Activated T-helper 1 cell treated with anti-CD3 and anti-CD28 coated beads, Interleukin-12 subunit alpha, Interleukin-12 subunit beta, Interleukin-2, Interleukin-4 antibody, amounts not matched to agents 30 ng/mL and 10 ng/mL and 1 ng/mL, durations not matched to agents 14 hours and 24 hours and 36 hours (primary cell): ENCODE measurements at regions not wholly inside any gene's neighbourhood (a gene's known extent, or its start where the extent isn't known, plus 50 kb on each side); places are given as distances from the start of the nearest gene placed in this dataset.

Source experiments
- DNase-seq: peaks from one replicate; pipeline ENCODE4 v3.0.0; 2021; ENCODE audit warnings: low spot score
- H3K27ac Mint-ChIP-seq: one replicate; pipeline ENCODE4 v1.8.0; 2021; ENCODE audit warnings: mild to moderate bottlenecking, mixed read lengths
- H3K27me3 Mint-ChIP-seq: one replicate; pipeline ENCODE4 v1.8.0; 2022; ENCODE audit warnings: mild to moderate bottlenecking, moderate library complexity, mixed read lengths; ENCODE audit not compliant: insufficient read depth
- H3K36me3 Mint-ChIP-seq: one replicate; pipeline ENCODE4 v1.8.0; 2021; ENCODE audit warnings: low read depth, mixed read lengths
- H3K4me1 Mint-ChIP-seq: one replicate; pipeline ENCODE4 v1.8.0; 2021; ENCODE audit warnings: low read depth, mixed read lengths
- H3K4me3 Mint-ChIP-seq: one replicate; pipeline ENCODE4 v1.8.0; 2021; ENCODE audit warnings: mild to moderate bottlenecking, moderate library complexity, mixed read lengths
- H3K9me3 Mint-ChIP-seq: one replicate; pipeline ENCODE4 v1.8.0; 2021; ENCODE audit warnings: mixed read lengths
- intact Hi-C: fragments of 100-400 bp; cut with micrococcal nuclease; formaldehyde crosslinking; loops from one replicate; pipeline ENCODE4 v1.15.1; 2024

DNA sequence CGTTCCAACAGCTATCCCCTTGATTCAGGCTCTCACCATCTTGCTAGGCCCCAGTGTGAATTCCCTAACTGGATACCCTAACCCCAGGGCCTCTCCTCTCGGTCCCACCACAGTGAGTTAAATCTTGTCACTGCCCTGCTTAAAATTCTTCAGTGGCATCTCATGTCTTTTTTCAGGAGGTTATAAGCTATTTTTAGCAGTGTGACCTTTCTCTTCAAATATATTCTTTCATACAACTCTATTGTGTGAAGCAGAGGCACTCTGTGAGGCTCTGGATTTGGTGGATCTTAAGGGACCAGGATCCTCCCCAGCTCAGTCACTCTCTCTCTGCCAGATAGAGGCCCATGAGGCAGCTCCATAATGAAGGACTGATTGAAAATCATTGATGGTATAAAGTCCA lies 760.4 kb downstream of the NTRK3 start:
- intact Hi-C loops, result no loop called here
- no peak for DNase-seq
- H3K27ac Mint-ChIP-seq, result no peak overlapping the region
- no peaks in the 10 kb centered on the region for H3K27me3 Mint-ChIP-seq
- H3K4me1 Mint-ChIP-seq, result no peaks in the 10 kb centered on the region
- no peak overlapping the region for H3K4me3 Mint-ChIP-seq
- H3K9me3 Mint-ChIP-seq, result peaks cover 4% of the 10 kb centered on the region
- H3K36me3 Mint-ChIP-seq, result no peaks in the 10 kb centered on the region

DNA sequence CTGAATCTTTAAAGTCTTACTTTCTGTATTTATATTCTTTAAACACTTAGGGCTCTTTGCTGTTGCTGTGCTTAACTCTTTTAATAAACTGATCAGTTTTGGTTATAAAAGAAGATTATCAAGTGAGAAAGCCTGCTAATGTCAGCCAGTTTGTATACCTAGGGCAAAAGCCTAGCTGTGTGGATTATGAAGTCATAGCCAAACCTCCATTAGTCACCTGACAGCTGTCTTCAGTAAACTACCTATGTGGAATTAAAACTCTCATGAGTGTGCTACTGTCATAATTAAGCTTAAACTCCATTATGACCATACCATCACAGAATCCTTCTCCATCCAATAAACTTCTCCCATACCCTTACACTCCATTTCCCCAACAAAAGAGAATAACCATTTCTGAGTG lies 762.7 kb downstream of the NTRK3 start:
- intact Hi-C loops, result no loop called here
- H3K9me3 Mint-ChIP-seq, result peaks cover 4% of the 10 kb centered on the region
- no peaks in the 10 kb centered on the region for H3K27me3 Mint-ChIP-seq
- H3K36me3 Mint-ChIP-seq, result no peaks in the 10 kb centered on the region
- H3K27ac Mint-ChIP-seq, result no peak overlapping the region
- no peaks in the 10 kb centered on the region for H3K4me1 Mint-ChIP-seq
- no peak for DNase-seq
- H3K4me3 Mint-ChIP-seq, result no peak overlapping the region

DNA sequence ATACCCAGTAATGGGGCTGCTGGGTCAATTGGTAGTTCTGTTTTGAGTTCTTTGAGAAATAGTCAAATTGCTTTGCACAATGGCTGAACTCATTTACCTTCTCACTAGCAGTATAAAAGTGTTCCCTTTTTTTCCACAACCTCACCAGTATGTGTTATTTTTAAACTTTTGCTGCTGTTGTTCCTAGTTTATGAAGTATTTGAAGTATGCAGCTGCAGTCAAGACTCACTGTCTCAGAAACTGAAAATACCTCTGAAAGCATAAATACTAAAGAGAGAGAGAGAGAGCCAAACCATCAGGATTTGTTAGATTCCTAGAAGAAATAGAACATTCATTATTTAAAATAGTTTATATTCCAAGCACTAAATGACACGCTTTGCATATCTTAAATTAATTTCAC lies 764.2 kb downstream of the NTRK3 start:
- Mint-ChIP-seq H3K36me3 (no peaks in the 10 kb centered on the region), H3K27ac (no peak overlapping the region), H3K9me3 (peaks cover 4% of the 10 kb centered on the region), H3K4me1 (no peaks in the 10 kb centered on the region), H3K4me3 (no peak overlapping the region), H3K27me3 (no peaks in the 10 kb centered on the region)
- intact Hi-C loops, result no loop called here
- no peak for DNase-seq

DNA sequence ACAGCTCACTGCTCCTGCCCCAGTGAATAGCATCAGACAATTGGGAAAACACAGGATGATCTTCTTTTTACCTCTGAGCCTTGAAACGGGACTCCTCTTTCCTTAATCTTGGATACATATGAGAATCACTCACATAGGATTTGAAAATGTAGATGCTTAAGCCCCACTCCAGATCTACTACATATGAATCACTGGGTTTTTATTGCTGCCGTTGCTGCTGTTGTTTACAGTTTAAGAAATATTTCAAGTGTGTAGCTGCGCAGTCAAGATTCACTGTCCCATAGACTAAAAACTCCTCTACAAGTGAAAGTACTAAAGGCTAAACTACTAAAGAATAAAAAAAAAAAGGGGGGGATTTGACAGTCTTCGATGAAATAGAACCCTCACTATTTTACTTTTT lies 765.9 kb downstream of the NTRK3 start:
- intact Hi-C loops, result no loop called here
- no peaks in the 10 kb centered on the region for H3K36me3 Mint-ChIP-seq
- no peaks in the 10 kb centered on the region for H3K4me1 Mint-ChIP-seq
- no peak for DNase-seq
- H3K4me3 Mint-ChIP-seq, result no peak overlapping the region
- no peak overlapping the region for H3K27ac Mint-ChIP-seq
- H3K27me3 Mint-ChIP-seq, result no peaks in the 10 kb centered on the region
- H3K9me3 Mint-ChIP-seq, result peaks cover 4% of the 10 kb centered on the region

DNA sequence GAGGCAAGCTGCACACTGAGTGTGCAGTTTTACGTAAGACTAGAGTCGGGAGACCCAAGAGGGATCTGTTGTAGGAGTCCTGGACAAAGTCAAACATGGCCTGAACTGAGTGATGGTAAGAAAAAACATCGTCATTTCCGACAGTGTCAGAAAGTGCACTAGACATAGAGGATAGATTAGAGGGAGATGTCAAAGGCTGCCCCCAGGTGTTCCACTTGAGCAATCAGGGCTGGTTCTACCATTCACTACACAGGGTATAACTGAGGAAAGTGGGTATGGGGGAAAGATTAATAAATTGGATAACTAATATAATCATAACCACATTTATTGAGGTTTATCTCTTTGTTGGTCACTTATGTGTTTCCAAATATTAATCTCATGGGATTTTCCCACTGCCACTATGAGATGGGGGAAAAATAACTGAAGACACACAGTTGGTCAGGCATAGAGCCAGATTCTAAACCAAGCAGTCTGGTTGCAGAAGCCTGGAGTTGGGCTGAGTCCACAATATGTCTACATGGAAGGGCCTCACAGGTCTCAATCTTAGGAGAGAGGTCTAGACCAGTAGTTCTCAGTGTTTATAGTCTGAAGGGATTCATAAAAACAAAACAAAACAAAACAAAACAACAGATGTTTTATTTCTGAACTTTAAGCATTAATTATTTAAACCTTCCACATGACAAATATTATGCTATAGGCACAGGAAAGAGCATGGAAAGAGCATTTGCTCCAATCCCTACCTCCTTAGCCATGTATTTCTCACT lies 766.5 kb downstream of the NTRK3 start:
- no peak overlapping the region for H3K4me3 Mint-ChIP-seq
- H3K36me3 Mint-ChIP-seq, result no peaks in the 10 kb centered on the region
- no peak for DNase-seq

DNA sequence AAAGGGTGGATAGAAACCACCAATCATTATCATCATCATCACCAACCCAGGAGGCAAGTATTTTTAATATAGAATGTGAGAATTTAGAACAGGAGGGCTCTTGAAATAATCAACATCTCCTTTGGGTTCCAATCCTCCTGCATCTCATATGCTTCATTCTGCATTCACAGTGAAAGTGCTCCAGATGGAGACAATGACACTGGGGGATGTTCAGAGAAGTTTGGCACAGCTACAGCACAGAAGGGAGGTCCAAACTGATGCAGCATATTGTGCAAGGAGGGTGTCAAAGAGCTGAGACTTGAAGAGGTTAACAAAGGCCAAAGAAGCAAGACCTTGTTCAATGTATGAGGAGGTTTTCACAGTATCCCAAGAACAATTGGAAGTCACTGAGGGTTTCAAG lies 767.1 kb downstream of the NTRK3 start:
- intact Hi-C loops, result no loop called here
- Mint-ChIP-seq H3K27ac (no peak overlapping the region), H3K4me3 (no peak overlapping the region)

More for the DNA sequence above, 766.5 kb downstream of the NTRK3 start:
- Mint-ChIP-seq H3K9me3 (no peaks in the 10 kb centered on the region), H3K27me3 (no peaks in the 10 kb centered on the region), H3K4me1 (no peaks in the 10 kb centered on the region), H3K27ac (no peak overlapping the region)
- intact Hi-C loops, result no loop called here

DNA sequence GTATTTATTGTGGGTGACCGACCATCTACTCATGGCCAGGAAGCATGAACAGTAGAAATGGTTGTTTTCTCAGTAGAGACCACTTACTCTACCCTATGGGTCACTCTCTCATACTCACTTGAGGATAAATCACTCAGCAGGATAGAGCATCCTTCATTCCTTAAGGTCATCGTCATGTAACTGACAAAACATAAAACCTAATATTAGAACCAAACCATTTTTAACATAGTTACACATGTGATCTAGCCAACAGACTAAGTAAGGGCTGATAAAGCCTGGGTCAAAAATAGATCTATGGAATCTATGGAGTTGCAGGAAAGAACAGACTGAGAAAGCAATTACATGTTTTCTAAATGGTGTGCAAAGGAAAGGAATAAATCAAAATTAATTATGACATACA lies 769.1 kb downstream of the NTRK3 start:
- intact Hi-C loops, result no loop called here

More for the DNA sequence above, 767.1 kb downstream of the NTRK3 start:
- Mint-ChIP-seq H3K9me3 (peaks cover 3% of the 10 kb centered on the region), H3K4me1 (no peaks in the 10 kb centered on the region), H3K27me3 (no peaks in the 10 kb centered on the region), H3K36me3 (no peaks in the 10 kb centered on the region)
- no peak for DNase-seq

DNA sequence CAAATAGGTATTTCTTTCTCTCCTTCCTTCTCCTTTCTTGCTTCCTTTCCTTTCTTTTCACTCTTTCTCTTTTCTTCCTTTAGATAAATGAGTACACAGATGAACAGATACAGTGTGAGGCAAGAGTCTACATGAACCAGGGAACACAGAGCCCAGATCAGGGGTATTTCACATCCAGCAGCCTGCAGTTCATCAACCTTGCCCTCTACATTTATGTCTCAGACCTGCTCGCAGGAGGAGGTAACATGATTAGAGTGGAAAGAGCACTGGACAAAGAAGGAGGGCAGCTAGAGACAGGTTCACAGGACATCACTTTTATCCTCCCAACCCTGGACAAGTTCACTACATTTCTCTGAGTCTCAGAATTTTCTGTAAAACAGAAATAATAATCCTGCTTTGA lies 773.1 kb downstream of the NTRK3 start:
- DNase-seq, result no peak
- Mint-ChIP-seq H3K36me3 (no peaks in the 10 kb centered on the region), H3K4me1 (no peaks in the 10 kb centered on the region), H3K27me3 (no peaks in the 10 kb centered on the region), H3K4me3 (no peak overlapping the region), H3K27ac (no peak overlapping the region), H3K9me3 (peaks cover 7% of the 10 kb centered on the region)
- intact Hi-C loops, result no loop called here

More for the DNA sequence above, 769.1 kb downstream of the NTRK3 start:
- Mint-ChIP-seq H3K36me3 (no peaks in the 10 kb centered on the region), H3K9me3 (peaks cover 3% of the 10 kb centered on the region), H3K27me3 (no peaks in the 10 kb centered on the region), H3K4me1 (no peaks in the 10 kb centered on the region), H3K4me3 (no peak overlapping the region), H3K27ac (no peak overlapping the region)
- DNase-seq, result no peak

DNA sequence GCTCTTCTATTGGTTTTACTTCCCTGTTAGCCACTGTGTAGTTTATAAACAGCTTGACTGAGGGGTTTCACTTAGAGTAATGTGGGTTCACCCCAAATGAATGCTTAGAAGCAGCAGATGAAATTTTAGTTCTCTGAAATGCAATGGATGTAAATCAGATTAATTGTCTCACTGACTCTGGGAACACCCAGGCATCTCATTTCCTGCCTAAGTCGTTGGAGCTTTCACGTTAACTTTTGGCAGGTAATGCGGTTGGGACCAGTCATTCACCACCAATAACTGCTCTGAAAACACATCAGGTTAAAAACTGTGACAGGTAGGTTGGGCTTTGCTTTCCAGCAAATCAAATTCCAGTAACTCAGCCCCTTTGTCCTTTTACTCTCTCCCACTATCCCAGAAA lies 775.4 kb downstream of the NTRK3 start:
- intact Hi-C loops, result no loop called here
- Mint-ChIP-seq H3K27ac (no peak overlapping the region), H3K27me3 (no peaks in the 10 kb centered on the region), H3K36me3 (no peaks in the 10 kb centered on the region), H3K4me1 (no peaks in the 10 kb centered on the region), H3K4me3 (no peak overlapping the region), H3K9me3 (peaks cover 7% of the 10 kb centered on the region)
- DNase-seq, result no peak

DNA sequence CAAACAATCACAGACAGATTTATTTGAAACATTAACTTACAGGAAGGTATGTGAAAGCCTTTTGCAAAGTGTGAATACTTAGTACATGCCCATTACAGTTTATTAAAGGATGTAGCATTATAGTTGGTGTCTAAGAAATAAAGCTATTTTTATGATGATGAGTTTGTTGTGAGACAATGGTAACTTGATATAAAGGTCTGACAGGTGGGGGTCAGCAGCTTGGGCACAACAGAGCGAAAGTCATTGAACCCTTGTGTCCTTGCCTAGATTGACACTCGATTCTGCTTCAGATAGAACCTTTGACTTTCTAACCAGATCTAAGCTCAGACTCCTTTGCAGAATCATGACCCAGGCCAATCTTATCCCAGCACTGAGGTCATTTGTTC lies 777.9 kb downstream of the NTRK3 start:
- H3K36me3 Mint-ChIP-seq, result no peaks in the 10 kb centered on the region
- H3K27ac Mint-ChIP-seq, result no peak overlapping the region
- H3K4me3 Mint-ChIP-seq, result no peak overlapping the region
- no peak for DNase-seq
- intact Hi-C loops, result no loop called here
- H3K27me3 Mint-ChIP-seq, result no peaks in the 10 kb centered on the region
- H3K9me3 Mint-ChIP-seq, result peaks cover 4% of the 10 kb centered on the region
- no peaks in the 10 kb centered on the region for H3K4me1 Mint-ChIP-seq

DNA sequence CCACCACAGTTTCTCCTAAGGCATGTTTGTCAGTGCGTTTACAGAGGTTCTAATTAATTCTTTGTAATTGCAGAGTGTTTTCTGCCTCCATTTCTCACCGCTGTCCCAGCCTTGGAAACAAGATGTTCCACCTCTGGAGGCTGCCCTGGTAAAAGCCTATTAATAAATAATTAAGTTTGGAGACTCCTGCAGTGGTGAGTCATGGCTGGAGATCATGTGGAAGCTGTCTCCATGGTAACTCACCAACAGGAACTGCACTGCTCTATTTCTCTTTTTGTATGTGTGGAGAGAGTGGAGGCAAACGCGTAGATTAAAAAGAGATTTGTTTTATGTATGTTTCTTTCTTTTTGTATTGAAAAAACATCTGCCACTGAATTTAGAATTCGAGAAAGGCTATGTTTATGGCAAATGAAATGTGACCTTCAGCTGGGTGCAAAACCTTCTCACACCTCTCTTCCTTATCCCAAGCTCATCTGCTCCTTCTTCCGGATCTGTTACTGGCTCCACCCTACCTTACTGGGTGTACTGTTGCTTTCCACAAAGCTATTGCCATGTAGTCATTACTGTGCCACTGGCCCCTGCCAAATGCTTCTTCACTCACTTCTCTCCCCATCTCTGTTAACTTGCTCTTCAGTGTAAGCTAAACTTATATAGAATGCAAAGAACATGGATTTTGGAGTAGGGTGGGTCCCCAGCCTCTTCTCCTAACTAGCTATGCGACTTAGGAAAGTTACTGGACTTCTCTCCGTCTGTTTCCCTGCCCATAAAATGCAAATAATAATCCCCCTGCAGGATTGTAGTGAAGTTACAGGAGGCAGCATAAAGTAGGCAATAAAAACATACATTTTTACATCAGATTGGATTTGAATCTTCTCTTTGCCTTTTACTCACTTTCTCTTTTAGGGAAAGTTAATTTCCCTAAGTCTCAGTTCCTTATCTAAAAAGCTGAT lies 778.5 kb downstream of the NTRK3 start:
- Mint-ChIP-seq H3K27ac (no peak overlapping the region), H3K27me3 (no peaks in the 10 kb centered on the region), H3K4me3 (no peak overlapping the region), H3K4me1 (no peaks in the 10 kb centered on the region), H3K36me3 (no peaks in the 10 kb centered on the region), H3K9me3 (peaks cover 4% of the 10 kb centered on the region)
- intact Hi-C loops, result no loop called here
- DNase-seq, result no peak

DNA sequence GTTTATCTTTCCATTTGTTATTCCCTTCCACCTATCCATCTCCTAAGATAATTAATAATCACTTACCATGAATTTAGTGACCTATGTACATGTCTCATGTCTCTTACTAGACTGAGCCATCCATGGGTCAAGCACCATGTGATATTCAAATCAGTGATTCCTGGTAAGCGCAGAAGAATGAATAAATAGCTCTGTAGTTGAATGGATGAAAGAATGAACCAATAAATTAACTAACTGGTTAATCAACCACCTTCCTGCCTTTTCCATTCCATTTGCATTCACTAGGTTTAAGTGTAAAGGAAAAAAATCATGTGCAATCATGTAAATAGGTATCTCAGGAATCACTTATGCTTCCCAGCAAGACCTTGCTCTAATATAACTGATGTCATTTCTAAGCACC lies 779.5 kb downstream of the NTRK3 start:
- intact Hi-C loops, result no loop called here
- Mint-ChIP-seq H3K4me1 (no peaks in the 10 kb centered on the region), H3K9me3 (peaks cover 2% of the 10 kb centered on the region), H3K27me3 (no peaks in the 10 kb centered on the region), H3K4me3 (no peak overlapping the region), H3K36me3 (no peaks in the 10 kb centered on the region), H3K27ac (no peak overlapping the region)
- no peak for DNase-seq

DNA sequence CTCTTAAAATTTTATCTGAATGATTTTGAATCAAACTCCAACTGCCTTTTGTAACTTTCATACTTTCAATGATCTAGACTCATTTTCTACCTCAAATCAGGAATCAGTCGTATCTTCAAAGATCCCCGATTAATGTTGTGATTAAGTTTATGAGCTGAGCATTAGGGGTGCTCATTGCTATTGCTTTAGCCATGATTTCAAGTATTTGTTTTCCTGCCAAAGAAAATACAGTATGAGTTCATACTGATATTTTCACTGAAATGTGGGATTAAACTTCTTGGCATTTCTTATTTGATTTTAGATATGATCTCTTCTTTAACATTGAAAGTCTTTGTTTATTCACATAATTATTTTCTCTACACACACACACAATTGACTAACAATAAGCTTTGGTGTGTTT lies 785.6 kb downstream of the NTRK3 start:
- H3K27ac Mint-ChIP-seq, result no peak overlapping the region
- no peaks in the 10 kb centered on the region for H3K4me1 Mint-ChIP-seq
- DNase-seq, result no peak
- intact Hi-C loops, result no loop called here
- H3K27me3 Mint-ChIP-seq, result no peaks in the 10 kb centered on the region
- no peak overlapping the region for H3K4me3 Mint-ChIP-seq
- H3K9me3 Mint-ChIP-seq, result no peaks in the 10 kb centered on the region
- no peaks in the 10 kb centered on the region for H3K36me3 Mint-ChIP-seq
